SH-SY5Y (cell line): ENCODE measurements at regions not wholly inside any gene's neighbourhood (a gene's known extent, or its start where the extent isn't known, plus 50 kb on each side); places are given as distances from the start of the nearest gene placed in this dataset.

Source experiments
- GATA2 ChIP-seq: IDR thresholded peaks from 2 replicates; pipeline ENCODE4 v1.6.1; 2011; ENCODE audit warnings: mild to moderate bottlenecking, low read depth, low read length
- GATA3 ChIP-seq: IDR thresholded peaks from 2 replicates; pipeline ENCODE4 v1.6.1; 2011; ENCODE audit warnings: low read depth, mild to moderate bottlenecking, low read length, moderate library complexity

- TF ChIP-seq GATA3 (no peak), GATA2 (no peak)
Measured at GRCh38 chr6:132950566-132950965, 136.2 kb downstream of the RPS12 start.
